ENCODE measurements at regions not wholly inside any gene's neighbourhood (a gene's known extent, or its start where the extent isn't known, plus 50 kb on each side); places are given as distances from the start of the nearest gene placed in this dataset.

- in situ Hi-C loops (cut with MboI; ENCODE audit: low sequenced_read_pairs), result no loop called here
These were observed 204.2 kb downstream of the USP12 start for GRCh38 chr13:26967119-26968038.

DNA sequence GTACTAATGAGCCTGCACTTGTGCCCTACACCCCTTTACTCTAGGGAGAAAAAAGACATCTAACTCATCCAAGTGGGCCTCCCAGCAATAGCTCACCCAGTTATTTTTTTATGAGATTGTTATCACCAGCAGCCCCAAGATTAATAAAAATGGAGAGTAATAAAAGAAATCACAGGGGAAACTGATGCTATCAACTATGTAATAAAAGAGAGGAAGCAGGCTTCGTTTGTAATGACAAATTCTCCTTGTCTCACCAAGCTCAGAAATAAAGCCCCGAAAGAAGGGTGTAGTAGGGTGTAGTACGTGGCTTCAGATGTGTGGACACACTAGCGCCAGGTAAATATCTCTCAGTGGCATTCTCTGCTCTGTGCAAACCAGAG is 204.9 kb downstream of the USP12 start:
- in situ Hi-C loops (cut with MboI; ENCODE audit: low sequenced_read_pairs), result no loop called here

DNA sequence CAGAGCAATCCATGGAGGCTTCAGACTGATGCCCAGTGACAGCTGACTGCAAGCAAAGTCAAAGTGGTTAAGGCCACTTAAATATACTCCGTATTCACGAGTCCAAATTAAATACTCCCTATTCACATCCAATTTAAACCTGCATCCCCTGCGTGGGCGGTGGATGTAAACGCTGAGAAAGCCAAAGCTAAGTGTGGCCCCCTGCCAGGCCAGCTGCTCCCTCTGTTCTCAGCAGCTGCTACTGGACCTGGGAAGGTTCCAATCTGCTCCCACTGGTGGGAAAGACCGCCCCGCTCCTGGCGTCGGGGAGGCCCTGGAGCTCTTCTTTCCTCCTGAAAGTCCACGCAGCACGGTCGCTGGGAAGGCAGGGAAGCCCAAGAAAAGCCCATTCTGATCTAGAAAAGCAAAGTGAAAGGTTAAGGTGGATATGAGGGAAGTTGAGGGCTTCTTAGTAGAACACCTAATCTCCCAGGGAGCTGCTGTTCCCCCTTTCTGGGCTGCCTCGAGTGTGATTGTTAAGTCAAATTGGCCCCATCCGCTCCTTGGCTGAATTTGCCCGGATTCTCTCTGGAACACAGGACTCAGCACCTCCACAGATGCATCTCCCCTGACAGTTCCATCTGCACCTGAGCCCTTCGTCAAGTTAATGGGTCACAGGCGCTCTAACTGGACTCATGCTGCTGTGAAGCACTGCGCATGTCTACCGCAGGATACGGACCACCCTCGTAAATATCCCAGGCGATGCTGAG is 205.5 kb downstream of the USP12 start:
- in situ Hi-C loops (cut with MboI; ENCODE audit: low sequenced_read_pairs), result no loop called here

DNA sequence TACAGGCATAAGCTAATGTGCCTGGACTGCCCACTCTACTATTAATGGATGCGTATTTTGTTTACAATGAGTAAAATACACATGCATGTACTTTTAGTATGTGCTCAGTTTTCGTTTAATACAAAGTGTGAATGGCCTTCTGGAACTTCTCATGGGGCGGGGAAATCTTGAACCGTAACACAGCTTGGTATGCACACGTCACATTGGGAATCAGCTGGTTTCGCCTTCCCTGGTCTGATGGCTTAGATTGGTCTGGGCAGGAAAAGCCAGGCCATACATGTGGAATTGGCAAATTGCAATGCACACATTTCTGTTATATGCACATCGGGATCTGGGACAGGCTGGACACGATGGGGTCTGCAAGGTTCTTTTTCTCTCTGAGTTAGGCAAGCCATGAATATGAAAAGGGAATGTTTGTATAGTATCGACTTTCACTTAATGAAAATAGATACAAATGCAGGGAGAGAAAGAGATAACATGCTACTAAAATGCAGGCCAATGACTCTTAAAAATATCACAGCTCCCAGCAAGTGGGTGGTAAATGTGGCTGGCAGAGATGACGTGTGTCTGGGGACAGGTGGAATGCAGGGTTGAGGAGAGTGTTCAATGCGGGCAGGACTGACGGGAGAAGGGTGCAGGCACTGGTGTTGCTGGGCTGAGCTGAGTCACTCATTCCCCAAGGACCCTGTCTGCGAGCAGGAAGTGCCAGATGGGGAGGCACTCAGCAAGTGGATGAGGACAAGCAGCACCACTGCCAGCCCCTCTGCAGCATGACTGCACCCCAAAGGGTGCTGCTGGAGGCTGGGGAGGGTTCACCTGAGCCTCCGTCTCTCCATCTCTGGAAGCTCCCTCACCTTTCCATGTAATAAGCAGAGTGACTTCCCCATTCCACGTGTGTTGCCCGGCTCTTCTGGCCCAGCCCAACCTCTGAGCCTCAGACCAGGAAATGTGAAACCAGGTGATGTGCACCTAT is 204.0 kb upstream of the GPR12 start:
- in situ Hi-C loops (cut with MboI; ENCODE audit: low sequenced_read_pairs), result no loop called here

- in situ Hi-C loops (cut with MboI; ENCODE audit: low sequenced_read_pairs), result no loop called here
These were observed 202.1 kb upstream of the GPR12 start for GRCh38 chr13:26962671-26963070.

GRCh38 chr13:26961890-26962615 is 201.5 kb upstream of the GPR12 start:
- in situ Hi-C loops (cut with MboI; ENCODE audit: low sequenced_read_pairs), result no loop called here

DNA sequence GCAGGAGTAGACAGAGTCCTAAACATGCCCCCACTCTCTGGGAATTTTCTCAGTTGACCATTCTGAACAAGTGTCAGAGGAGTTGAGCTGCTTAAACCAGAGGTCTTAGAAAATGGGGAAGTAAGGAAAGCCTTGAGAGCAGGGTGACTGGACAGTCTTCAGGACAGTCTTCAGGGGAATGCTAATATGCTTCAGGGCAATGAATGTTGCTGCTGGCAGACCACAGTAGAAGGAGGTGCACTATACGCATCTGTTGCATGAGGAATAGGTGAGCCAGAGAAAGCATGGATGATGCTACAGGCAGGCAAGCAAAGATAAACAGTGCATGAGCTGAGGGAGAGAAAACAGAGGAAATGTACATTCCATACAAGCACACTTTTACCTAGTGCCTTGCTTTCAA is 196.6 kb upstream of the GPR12 start:
- in situ Hi-C loops (cut with MboI; ENCODE audit: low sequenced_read_pairs), result no loop called here

- in situ Hi-C loops (cut with MboI; ENCODE audit: low sequenced_read_pairs), result no loop called here
These were observed 196.0 kb upstream of the GPR12 start for GRCh38 chr13:26956522-26957142.

- in situ Hi-C loops (cut with MboI; ENCODE audit: low sequenced_read_pairs), result no loop called here
These were observed 194.4 kb upstream of the GPR12 start for GRCh38 chr13:26954976-26955375.

DNA sequence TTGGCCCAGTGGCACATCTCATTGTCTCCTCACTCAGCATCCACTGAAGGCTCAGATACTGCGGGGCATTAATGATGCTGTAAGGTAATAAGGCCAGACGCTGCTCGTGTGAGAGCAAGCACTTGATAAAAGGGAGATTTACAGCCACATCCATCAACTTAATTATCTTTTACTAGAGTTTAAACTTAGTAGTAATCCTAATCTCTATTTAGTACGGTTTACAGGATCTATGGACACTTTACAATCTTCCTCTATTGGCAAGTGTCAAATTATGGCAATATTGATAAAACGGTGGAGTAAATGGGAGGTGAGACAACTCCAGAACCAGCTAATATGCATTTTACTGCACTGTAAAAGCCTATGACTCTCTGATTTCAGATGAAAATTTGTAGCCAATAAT is 192.7 kb upstream of the GPR12 start:
- in situ Hi-C loops (cut with MboI; ENCODE audit: low sequenced_read_pairs), result no loop called here

- in situ Hi-C loops (cut with MboI; ENCODE audit: low sequenced_read_pairs), result no loop called here
These were observed 192.1 kb upstream of the GPR12 start for GRCh38 chr13:26952551-26953143.

DNA sequence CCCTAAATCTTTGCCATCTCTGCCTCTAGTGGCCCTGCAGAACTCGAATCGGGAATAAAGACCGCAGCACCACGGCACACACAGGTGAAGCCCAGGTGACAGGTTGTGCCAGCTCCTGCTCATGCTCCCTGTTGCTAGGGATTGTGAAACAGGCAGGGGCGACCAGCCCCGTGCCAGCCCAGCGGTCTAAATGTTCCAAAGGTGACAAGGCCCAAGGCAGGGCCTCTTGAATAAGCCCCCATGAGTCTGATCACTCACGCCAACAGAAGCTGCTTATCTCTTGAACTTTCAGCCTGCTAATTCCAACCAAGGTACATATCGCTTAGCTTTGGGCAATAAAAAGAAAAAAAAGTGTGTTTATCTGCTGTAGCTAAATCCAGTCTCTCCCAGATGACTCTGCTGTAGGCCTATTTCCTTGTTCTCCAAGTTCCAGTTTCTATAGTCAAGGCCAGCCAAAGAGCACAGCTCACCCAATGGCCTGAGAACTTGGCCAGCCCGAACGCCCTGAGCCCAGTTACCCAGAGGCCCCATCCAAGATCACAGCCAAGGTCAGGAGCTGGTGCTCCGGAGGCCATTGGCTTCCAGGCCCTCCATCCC is 191.1 kb upstream of the GPR12 start:
- in situ Hi-C loops (cut with MboI; ENCODE audit: low sequenced_read_pairs), result no loop called here

GRCh38 chr13:26950968-26951367 is 190.4 kb upstream of the GPR12 start:
- in situ Hi-C loops (cut with MboI; ENCODE audit: low sequenced_read_pairs), result no loop called here

GRCh38 chr13:26950546-26950945 is 190.0 kb upstream of the GPR12 start:
- in situ Hi-C loops (cut with MboI; ENCODE audit: low sequenced_read_pairs), result no loop called here

DNA sequence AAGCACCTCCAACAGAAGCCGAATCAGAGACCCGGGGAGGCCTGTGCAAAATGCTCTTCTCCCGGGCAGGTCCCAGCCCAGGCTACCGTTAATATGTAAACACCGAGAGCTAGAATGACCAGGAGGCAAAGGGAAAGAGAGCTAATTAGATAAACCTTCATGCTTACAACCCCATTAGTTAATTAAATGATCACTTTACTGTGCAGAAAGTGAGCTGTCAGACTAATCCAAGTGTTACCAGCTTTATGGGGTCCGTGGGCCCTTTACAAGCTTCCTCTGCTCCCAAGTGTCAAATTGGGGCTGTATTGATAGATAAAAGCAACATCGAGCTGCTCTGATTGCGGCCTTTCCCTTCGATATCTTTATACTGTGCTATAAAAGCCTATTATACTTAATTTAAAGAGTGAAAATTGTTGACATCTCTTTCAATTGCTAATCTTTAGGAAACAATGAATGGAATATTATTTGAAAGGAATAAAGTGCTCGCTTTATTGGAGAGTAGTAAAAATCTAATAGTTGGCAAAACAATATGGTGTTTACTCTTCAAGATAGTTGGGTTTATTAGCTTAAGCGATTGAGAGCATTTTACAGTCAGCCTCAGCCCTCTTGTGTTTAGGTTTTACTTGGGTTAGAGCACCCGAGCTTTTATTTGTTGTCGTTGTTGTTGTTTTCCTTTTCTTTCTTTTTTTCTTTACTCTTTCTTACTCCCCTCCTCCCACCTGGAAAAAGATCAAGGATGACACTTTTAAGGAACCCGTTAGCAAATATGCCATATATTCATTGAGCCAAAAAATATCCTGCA is 189.3 kb upstream of the GPR12 start:
- in situ Hi-C loops (cut with MboI; ENCODE audit: low sequenced_read_pairs), result no loop called here

- in situ Hi-C loops (cut with MboI; ENCODE audit: low sequenced_read_pairs), result no loop called here
These were observed 187.8 kb upstream of the GPR12 start for GRCh38 chr13:26948353-26948752.

DNA sequence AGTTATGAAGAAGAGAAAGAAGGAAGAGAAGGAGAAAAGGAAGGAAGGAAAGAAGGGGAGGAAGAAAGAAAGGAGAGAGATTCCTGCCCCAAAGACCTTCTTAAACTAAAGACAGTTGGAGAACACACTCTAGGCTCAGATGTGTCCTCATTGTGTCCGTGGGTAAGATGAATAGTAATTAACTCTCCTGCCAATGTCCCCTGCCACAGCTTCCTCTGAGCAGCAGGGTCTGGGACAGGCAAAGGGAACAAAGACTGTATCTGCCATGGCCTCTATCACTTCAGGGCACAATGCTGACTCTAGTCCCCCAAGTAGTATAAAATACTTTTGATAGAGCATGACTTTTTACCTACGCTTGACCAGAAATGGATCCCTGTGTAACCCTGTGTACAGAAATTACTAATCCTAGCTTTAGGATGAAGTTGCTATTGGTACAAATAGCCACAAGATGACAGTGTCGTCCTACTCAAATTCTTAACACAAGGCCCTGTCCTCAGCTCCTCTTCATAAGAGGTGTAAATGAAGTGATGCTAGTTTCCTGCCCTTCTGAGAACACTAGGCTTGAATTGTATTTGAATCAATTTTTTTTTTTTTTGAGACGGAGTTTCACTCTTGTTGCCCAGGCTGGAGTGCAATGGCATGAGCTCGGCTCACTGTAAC is 186.2 kb upstream of the GPR12 start:
- in situ Hi-C loops (cut with MboI; ENCODE audit: low sequenced_read_pairs), result no loop called here

DNA sequence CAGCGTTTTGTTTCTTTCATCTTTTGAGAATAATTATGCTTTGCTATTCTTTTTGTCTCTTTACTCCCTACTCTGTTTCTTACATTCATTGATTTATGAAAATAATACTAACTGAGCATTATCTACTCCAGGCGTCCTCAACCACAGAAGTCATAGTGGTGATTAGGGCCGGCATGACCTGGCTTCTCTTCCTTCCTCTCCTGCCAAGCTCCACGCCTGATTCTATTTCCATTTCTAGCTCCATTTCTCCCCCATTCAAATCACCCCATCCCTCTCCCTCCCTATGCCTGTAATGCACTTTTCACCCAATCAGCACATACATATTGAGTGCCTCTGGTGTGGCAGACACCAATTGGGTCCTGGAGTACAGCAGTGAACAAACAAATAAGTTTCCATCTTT is 183.2 kb upstream of the GPR12 start:
- in situ Hi-C loops (cut with MboI; ENCODE audit: low sequenced_read_pairs), result no loop called here
